Karpas-422 (cell line): ENCODE measurements at regions not wholly inside any gene's neighbourhood (a gene's known extent, or its start where the extent isn't known, plus 50 kb on each side); places are given as distances from the start of the nearest gene placed in this dataset.
A peak's percentile ranks its signal among the peaks of the same experiment; 100 is the strongest.

Experiments
- DNase-seq: peaks from one replicate; pipeline ENCODE4 v3.0.0-alpha.2; 2015
- H2AFZ ChIP-seq: fragments of 200-600 bp; sonication (generic); 2 replicates; pipeline ENCODE4 v1.6.1; 2014; ENCODE audit warnings: antibody characterized with exemption, low read length, mixed read lengths
- H3K27ac ChIP-seq: fragments of 200-600 bp; sonication (generic); 2 replicates; pipeline ENCODE4 v1.5.1; 2014; ENCODE audit warnings: mild to moderate bottlenecking, low read length, moderate library complexity
- H3K27me3 ChIP-seq: fragments of 200-600 bp; sonication (generic); 2 replicates; pipeline ENCODE4 v1.6.1; 2014; ENCODE audit warnings: low read length, mixed read lengths
- H3K36me3 ChIP-seq: fragments of 200-600 bp; sonication (generic); 2 replicates; pipeline ENCODE4 v1.6.1; 2014; ENCODE audit warnings: low read length, mixed read lengths; ENCODE audit not compliant: insufficient read depth
- H3K4me1 ChIP-seq: fragments of 200-600 bp; sonication (generic); 2 replicates; pipeline ENCODE4 v1.6.1; 2014; ENCODE audit warnings: mild to moderate bottlenecking, low read length, mixed read lengths
- H3K4me2 ChIP-seq: fragments of 200-600 bp; sonication (generic); 2 replicates; pipeline ENCODE4 v1.6.1; 2014; ENCODE audit warnings: low read length, low read depth, mild to moderate bottlenecking; ENCODE audit not compliant: poor library complexity, severe bottlenecking
- H3K4me3 ChIP-seq: fragments of 200-600 bp; sonication (generic); 2 replicates; pipeline ENCODE4 v1.5.1; 2014; ENCODE audit warnings: mild to moderate bottlenecking, antibody characterized with exemption, low read length, mixed read lengths
- H3K79me2 ChIP-seq: fragments of 200-600 bp; sonication (generic); 2 replicates; pipeline ENCODE4 v1.6.1; 2014; ENCODE audit warnings: mild to moderate bottlenecking, low read length, mixed read lengths
- H3K9ac ChIP-seq: fragments of 200-600 bp; sonication (generic); 2 replicates; pipeline ENCODE4 v1.6.0; 2014; ENCODE audit warnings: low read length
- H3K9me2 ChIP-seq: fragments of 200-600 bp; sonication (generic), shearing (Covaris generic); replicated peaks from 2 replicates; pipeline ENCODE4 v1.6.0; 2014; ENCODE audit warnings: mild to moderate bottlenecking, low read length, moderate library complexity; ENCODE audit not compliant: insufficient read depth
- H3K9me3 ChIP-seq: fragments of 300-700, 200-600 bp; sonication (generic); 2 replicates; pipeline ENCODE4 v1.6.1; 2014; ENCODE audit warnings: low read length, mixed read lengths
- H4K20me1 ChIP-seq: fragments of 200-600 bp; sonication (generic); 2 replicates; pipeline ENCODE4 v1.6.1; 2014; ENCODE audit warnings: mild to moderate bottlenecking, antibody characterized with exemption, low read length, low read depth; ENCODE audit not compliant: insufficient read depth

- no peak overlapping the region for H3K4me2 ChIP-seq
- no peaks in the 10 kb centered on the region for H3K36me3 ChIP-seq
- H3K4me1 ChIP-seq: no peaks in the 10 kb centered on the region
- H3K27ac ChIP-seq: no peak overlapping the region
- no peaks in the 10 kb centered on the region for H3K27me3 ChIP-seq
- peaks cover 16% of the 10 kb centered on the region for H3K9me3 ChIP-seq
- DNase-seq: no peak
- H3K9ac ChIP-seq: no peak overlapping the region
- H3K4me3 ChIP-seq: no peak overlapping the region
- H4K20me1 ChIP-seq: no peaks in the 10 kb centered on the region
- H3K9me2 ChIP-seq: no peaks in the 10 kb centered on the region
- no peaks in the 10 kb centered on the region for H3K79me2 ChIP-seq
- no peak overlapping the region for H2AFZ ChIP-seq
Observed at GRCh38 chr4:45985038-45985437, 138.8 kb downstream of the GABRG1 start.

GRCh38 chr4:45971108-45971507 lies 152.7 kb downstream of the GABRG1 start:
- H3K9me2 ChIP-seq: no peaks in the 10 kb centered on the region
- H3K9ac ChIP-seq: no peak overlapping the region
- DNase-seq: no peak
- no peak overlapping the region for H2AFZ ChIP-seq
- peaks cover 29% of the 10 kb centered on the region for H3K9me3 ChIP-seq
- no peaks in the 10 kb centered on the region for H3K27me3 ChIP-seq
- H3K4me2 ChIP-seq: no peak overlapping the region
- no peaks in the 10 kb centered on the region; the same call in 1 of the 2 replicates for H3K36me3 ChIP-seq
- H3K4me1 ChIP-seq: no peaks in the 10 kb centered on the region
- H3K79me2 ChIP-seq: no peaks in the 10 kb centered on the region
- no peaks in the 10 kb centered on the region for H4K20me1 ChIP-seq
- no peak overlapping the region for H3K4me3 ChIP-seq
- no peak overlapping the region for H3K27ac ChIP-seq

- Histone ChIP-seq H3K79me2 (no peaks in the 10 kb centered on the region), H3K36me3 (no peaks in the 10 kb centered on the region), H3K4me1 (no peaks in the 10 kb centered on the region)
Observed at GRCh38 chr4:45957353-45957752, 166.5 kb downstream of the GABRG1 start.

GRCh38 chr4:45954276-45954675 lies 169.6 kb downstream of the GABRG1 start:
- H2AFZ ChIP-seq: no peak overlapping the region
- no peak overlapping the region for H3K4me2 ChIP-seq
- no peaks in the 10 kb centered on the region for H3K79me2 ChIP-seq
- no peaks in the 10 kb centered on the region for H3K36me3 ChIP-seq
- H3K9me2 ChIP-seq: no peaks in the 10 kb centered on the region
- H3K4me1 ChIP-seq: no peaks in the 10 kb centered on the region
- DNase-seq: no peak
- no peaks in the 10 kb centered on the region for H3K27me3 ChIP-seq
- H3K27ac ChIP-seq: no peak overlapping the region
- no peaks in the 10 kb centered on the region for H4K20me1 ChIP-seq
- no peak overlapping the region for H3K4me3 ChIP-seq
- H3K9me3 ChIP-seq: peaks cover 5% of the 10 kb centered on the region
- H3K9ac ChIP-seq: no peak overlapping the region

More at GRCh38 chr4:45957353-45957752, 166.5 kb downstream of the GABRG1 start:
- Histone ChIP-seq H3K9me2 (no peaks in the 10 kb centered on the region), H3K4me2 (no peak overlapping the region), H3K27me3 (no peaks in the 10 kb centered on the region), H3K4me3 (no peak overlapping the region), H3K9me3 (peaks cover 4% of the 10 kb centered on the region), H4K20me1 (no peaks in the 10 kb centered on the region), H3K27ac (no peak overlapping the region), H3K9ac (no peak overlapping the region), H2AFZ (no peak overlapping the region)
- no peak for DNase-seq

- no peaks in the 10 kb centered on the region for H3K79me2 ChIP-seq
- no peak for DNase-seq
- H3K4me3 ChIP-seq: no peak overlapping the region
- H3K4me1 ChIP-seq: no peaks in the 10 kb centered on the region
- no peak overlapping the region for H3K27ac ChIP-seq
- peaks cover 8% of the 10 kb centered on the region; the same call in 1 of the 2 replicates for H3K9me3 ChIP-seq
- H4K20me1 ChIP-seq: no peaks in the 10 kb centered on the region
- no peaks in the 10 kb centered on the region for H3K36me3 ChIP-seq
- no peak overlapping the region for H3K9ac ChIP-seq
- H2AFZ ChIP-seq: no peak overlapping the region
- H3K9me2 ChIP-seq: no peaks in the 10 kb centered on the region
- H3K27me3 ChIP-seq: no peaks in the 10 kb centered on the region
- no peak overlapping the region for H3K4me2 ChIP-seq
Observed at GRCh38 chr4:45951153-45951552, 172.7 kb downstream of the GABRG1 start.

GRCh38 chr4:45946699-45947098 lies 177.2 kb downstream of the GABRG1 start:
- Histone ChIP-seq H3K4me1 (no peaks in the 10 kb centered on the region), H3K9me3 (peaks cover 8% of the 10 kb centered on the region; the same call in 1 of the 2 replicates), H3K27ac (no peak overlapping the region), H3K9ac (no peak overlapping the region), H3K9me2 (no peaks in the 10 kb centered on the region), H2AFZ (no peak overlapping the region), H3K36me3 (no peaks in the 10 kb centered on the region), H3K4me3 (no peak overlapping the region), H3K4me2 (no peak overlapping the region), H3K27me3 (no peaks in the 10 kb centered on the region), H3K79me2 (no peaks in the 10 kb centered on the region), H4K20me1 (no peaks in the 10 kb centered on the region)
- no peak for DNase-seq

- Histone ChIP-seq H3K4me3 (no peak overlapping the region), H3K9ac (no peak overlapping the region), H3K4me2 (no peak overlapping the region), H3K27ac (no peak overlapping the region), H2AFZ (no peak overlapping the region), H3K36me3 (no peaks in the 10 kb centered on the region), H3K27me3 (no peaks in the 10 kb centered on the region), H3K4me1 (no peaks in the 10 kb centered on the region), H3K9me2 (no peaks in the 10 kb centered on the region), H3K79me2 (no peaks in the 10 kb centered on the region), H4K20me1 (no peaks in the 10 kb centered on the region), H3K9me3 (peaks cover 1% of the 10 kb centered on the region; the same call in 1 of the 2 replicates)
- peak; percentile 48 for DNase-seq
Observed at GRCh38 chr4:45944000-45944399, 179.9 kb downstream of the GABRG1 start.

GRCh38 chr4:45939056-45939455 lies 184.8 kb downstream of the GABRG1 start:
- H3K79me2 ChIP-seq: no peaks in the 10 kb centered on the region
- H3K27me3 ChIP-seq: no peaks in the 10 kb centered on the region
- H3K4me3 ChIP-seq: no peak overlapping the region

GRCh38 chr4:45931154-45931553 lies 192.7 kb downstream of the GABRG1 start:
- Histone ChIP-seq H3K36me3 (no peaks in the 10 kb centered on the region), H3K9me3 (peaks cover 22% of the 10 kb centered on the region), H3K4me2 (no peak overlapping the region), H3K27ac (no peak overlapping the region), H3K4me1 (no peaks in the 10 kb centered on the region), H3K79me2 (no peaks in the 10 kb centered on the region), H4K20me1 (no peaks in the 10 kb centered on the region), H3K27me3 (no peaks in the 10 kb centered on the region), H2AFZ (no peak overlapping the region), H3K4me3 (no peak overlapping the region), H3K9me2 (no peaks in the 10 kb centered on the region), H3K9ac (no peak overlapping the region)
- DNase-seq: no peak

More at GRCh38 chr4:45939056-45939455, 184.8 kb downstream of the GABRG1 start:
- H3K36me3 ChIP-seq: no peaks in the 10 kb centered on the region
- H3K4me1 ChIP-seq: no peaks in the 10 kb centered on the region
- no peak overlapping the region for H3K9ac ChIP-seq
- H3K4me2 ChIP-seq: no peak overlapping the region
- no peak for DNase-seq
- H3K27ac ChIP-seq: no peak overlapping the region
- no peaks in the 10 kb centered on the region for H3K9me3 ChIP-seq
- H4K20me1 ChIP-seq: no peaks in the 10 kb centered on the region
- H2AFZ ChIP-seq: no peak overlapping the region
- H3K9me2 ChIP-seq: no peaks in the 10 kb centered on the region
